ENCODE measurements at regions not wholly inside any gene's neighbourhood (a gene's known extent, or its start where the extent isn't known, plus 50 kb on each side); places are given as distances from the start of the nearest gene placed in this dataset.

DNA sequence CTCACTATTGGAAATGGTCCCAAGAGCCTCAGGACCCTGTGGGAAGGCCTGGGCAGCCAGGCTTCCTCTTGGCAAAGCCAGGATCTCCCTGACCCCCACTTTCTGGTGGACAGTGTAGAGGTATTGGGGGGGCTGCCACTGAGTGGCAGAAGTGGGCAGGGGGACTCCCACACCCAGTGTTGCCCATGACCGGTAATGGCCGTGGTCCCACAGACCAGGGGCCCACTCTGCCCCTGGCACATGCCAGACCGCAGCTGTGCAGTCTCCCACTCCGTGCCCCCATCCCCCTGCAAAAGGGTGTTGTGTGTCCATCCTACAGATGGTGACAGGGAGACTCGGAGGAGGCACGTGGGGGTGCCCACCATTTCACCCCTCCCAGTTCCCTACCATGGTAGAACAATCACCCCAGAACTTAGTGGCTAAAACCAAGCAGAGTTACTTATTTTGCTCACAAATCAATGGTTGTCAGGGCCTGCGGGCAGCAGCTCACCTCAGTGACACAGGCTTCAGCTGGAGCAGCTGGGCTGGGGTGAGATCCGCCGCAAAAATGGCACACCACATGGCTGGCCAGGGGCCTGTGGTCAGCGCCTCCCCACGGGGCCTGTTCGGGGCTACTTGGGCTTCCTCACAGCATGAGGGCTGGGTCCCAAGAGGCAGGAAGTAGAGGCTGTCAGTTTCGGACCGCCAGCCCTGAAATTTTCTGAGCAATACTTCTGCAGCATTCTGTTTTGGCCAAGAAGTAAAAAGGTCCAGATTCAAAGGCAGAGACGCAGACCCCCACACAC is 59.0 kb upstream of the ZNF469 start:
- Histone ChIP-seq H3K27ac (no peak overlapping the region), H3K27me3 (peaks cover 4% of the 10 kb centered on the region), H3K4me3 (no peak overlapping the region), H3K9me3 (peaks cover 0 to 8% (median 0%) of the 10 kb centered on the region in 3 donors), H3K4me1 (no peaks in the 10 kb centered on the region), H3K36me3 (no peaks in the 10 kb centered on the region)
- ATAC-seq, result no peak
- TF ChIP-seq, protein P1, sequence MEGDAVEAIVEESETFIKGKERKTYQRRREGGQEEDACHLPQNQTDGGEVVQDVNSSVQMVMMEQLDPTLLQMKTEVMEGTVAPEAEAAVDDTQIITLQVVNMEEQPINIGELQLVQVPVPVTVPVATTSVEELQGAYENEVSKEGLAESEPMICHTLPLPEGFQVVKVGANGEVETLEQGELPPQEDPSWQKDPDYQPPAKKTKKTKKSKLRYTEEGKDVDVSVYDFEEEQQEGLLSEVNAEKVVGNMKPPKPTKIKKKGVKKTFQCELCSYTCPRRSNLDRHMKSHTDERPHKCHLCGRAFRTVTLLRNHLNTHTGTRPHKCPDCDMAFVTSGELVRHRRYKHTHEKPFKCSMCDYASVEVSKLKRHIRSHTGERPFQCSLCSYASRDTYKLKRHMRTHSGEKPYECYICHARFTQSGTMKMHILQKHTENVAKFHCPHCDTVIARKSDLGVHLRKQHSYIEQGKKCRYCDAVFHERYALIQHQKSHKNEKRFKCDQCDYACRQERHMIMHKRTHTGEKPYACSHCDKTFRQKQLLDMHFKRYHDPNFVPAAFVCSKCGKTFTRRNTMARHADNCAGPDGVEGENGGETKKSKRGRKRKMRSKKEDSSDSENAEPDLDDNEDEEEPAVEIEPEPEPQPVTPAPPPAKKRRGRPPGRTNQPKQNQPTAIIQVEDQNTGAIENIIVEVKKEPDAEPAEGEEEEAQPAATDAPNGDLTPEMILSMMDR (IDR thresholded peaks at IDR 0.05), result no peak
- no peak for TF ChIP-seq POLR2A (IDR thresholded peaks at IDR 0.05)
- TF ChIP-seq POLR2AphosphoS5 (IDR thresholded peaks at IDR 0.05), result no peak
- no peak for TF ChIP-seq EP300 (IDR thresholded peaks at IDR 0.05)
- WGBS, 2 donors (ENCODE audit: low coverage in 1 of 2), result no CpG with 5 or more reads among the region's 15 CpGs

DNA sequence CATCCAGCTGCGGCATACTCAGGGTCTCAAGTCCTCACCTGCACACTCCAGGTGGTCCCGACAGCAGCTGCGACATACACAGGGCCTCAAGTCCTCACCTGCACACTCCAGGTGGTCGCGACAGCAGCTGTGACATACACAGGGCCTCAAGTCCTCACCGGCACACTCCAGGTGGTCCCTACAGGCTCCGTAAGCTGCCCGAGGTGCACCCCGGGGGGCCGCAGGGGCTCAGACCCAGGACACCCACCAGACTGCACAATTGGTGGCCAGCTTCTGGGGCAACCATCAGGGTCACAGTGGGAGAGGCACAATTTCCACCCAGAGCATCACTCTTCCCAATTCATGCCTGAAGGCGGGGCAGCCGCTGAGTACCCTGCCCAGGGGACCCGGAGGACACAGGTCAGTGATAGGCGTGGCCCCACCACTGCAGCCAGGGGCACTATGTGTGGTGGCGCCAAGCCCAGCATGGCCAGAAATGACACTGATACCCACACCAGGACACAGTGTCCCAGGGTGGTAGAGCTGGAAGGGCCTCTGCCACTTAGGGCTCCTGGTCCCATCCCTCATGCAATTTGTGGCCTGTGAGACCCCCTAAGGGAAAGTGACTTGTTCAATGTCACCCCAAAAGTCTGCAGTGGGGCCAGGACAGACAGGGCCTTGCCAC is 57.5 kb upstream of the ZNF469 start:
- Histone ChIP-seq H3K9me3 (peaks cover 0 to 8% (median 0%) of the 10 kb centered on the region in 3 donors), H3K4me3 (no peak overlapping the region), H3K36me3 (no peaks in the 10 kb centered on the region), H3K27ac (no peak overlapping the region), H3K27me3 (no peaks in the 10 kb centered on the region), H3K4me1 (no peaks in the 10 kb centered on the region)
- no peak for ATAC-seq
- TF ChIP-seq, protein P1 (IDR thresholded peaks at IDR 0.05), result no peak
- TF ChIP-seq POLR2AphosphoS5 (IDR thresholded peaks at IDR 0.05), result no peak
- no peak for TF ChIP-seq EP300 (IDR thresholded peaks at IDR 0.05)
- TF ChIP-seq POLR2A (IDR thresholded peaks at IDR 0.05), result no peak
- WGBS, 2 donors (ENCODE audit: low coverage in 1 of 2), result no CpG with 5 or more reads among the region's 15 CpGs

DNA sequence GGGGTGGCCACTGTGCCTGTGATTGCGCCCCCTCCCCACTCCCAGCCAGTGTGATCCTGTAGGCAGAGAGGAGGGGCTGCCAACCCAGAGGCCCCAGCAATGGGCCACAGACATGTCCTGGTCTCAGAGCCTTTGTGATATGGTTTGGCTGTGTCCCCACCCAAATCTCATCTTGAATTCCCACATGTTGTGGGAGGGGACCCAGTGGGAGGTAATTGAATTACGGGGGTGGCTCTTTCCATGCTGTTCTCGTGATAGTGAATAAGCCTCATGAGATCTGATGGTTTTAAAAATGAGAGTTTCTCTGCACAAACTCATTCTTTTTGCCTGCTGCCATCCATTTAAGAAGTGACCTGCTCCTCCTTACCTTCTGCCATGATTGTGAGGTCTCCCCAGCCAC is 56.8 kb upstream of the ZNF469 start:
- TF ChIP-seq POLR2AphosphoS5 (IDR thresholded peaks at IDR 0.05) (no peak), EP300 (IDR thresholded peaks at IDR 0.05) (no peak), POLR2A (IDR thresholded peaks at IDR 0.05) (no peak)
- TF ChIP-seq, protein P1 (IDR thresholded peaks at IDR 0.05), result no peak
- Histone ChIP-seq H3K36me3 (no peaks in the 10 kb centered on the region), H3K27ac (no peak overlapping the region), H3K9me3 (peaks cover 0 to 8% (median 0%) of the 10 kb centered on the region in 3 donors), H3K4me3 (no peak overlapping the region), H3K4me1 (no peaks in the 10 kb centered on the region), H3K27me3 (no peaks in the 10 kb centered on the region)
- 60 to 85% methylated on average over 1 to 2 of the region's 3 CpGs for WGBS, 2 donors (ENCODE audit: low coverage in 1 of 2)
- ATAC-seq, result no peak

DNA sequence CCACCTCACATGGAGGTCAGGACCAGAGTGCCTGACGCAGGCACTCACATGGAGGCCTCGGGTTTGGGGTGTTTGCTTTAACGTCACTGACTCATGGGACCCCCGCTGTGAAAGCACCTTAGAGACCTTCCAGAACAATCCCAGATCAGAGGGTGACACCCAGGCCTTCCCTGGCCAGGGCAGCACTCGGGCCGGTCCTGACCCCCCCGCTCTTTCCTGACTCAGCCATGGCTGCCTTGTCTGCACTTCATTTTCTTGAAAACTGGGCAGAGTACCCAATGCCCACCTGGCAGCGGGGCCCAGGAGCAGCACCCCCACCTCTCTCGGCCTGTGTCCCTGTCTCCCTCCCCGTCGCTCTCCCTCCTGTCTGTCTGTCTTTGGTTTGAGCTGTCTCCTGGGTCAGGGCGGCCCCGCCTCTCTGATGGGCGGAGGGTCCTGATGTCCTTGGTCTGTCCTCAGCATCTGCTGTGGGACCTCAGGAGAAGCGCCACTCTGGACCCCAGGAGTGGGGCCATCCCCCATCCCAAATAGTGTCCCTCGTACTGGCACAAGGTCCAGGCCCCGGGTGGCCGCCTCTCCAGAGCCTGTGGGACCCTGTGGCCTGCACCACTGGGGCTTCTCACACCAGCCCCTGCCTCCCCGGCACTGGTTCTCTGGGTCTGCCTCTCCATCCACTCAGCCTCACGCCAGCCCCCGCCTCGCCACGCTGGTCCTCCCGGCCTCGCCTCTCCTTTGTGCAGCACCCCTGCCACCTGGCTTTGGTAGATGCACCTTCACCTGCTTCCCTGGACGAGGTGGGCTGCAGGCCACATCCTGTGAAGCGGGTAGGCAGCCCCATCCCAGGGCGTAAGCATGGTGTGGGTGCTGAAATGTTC is 55.9 kb upstream of the ZNF469 start:
- Histone ChIP-seq H3K4me1 (peaks cover 0 to 2% (median 0%) of the 10 kb centered on the region in 3 donors), H3K27me3 (no peaks in the 10 kb centered on the region), H3K27ac (no peak overlapping the region), H3K9me3 (peaks cover 0 to 8% (median 0%) of the 10 kb centered on the region in 3 donors), H3K36me3 (no peaks in the 10 kb centered on the region), H3K4me3 (no peak overlapping the region)
- TF ChIP-seq EP300 (IDR thresholded peaks at IDR 0.05) (no peak), POLR2A (IDR thresholded peaks at IDR 0.05) (no peak)
- TF ChIP-seq, protein P1 (IDR thresholded peaks at IDR 0.05), result no peak
- ATAC-seq, result no peak
- WGBS, 2 donors (ENCODE audit: low coverage in 1 of 2), result 93 to 100% methylated on average over 1 to 6 of the region's 28 CpGs
